Endothelial cell of umbilical vein (primary cell): ENCODE measurements at regions not wholly inside any gene's neighbourhood (a gene's known extent, or its start where the extent isn't known, plus 50 kb on each side); places are given as distances from the start of the nearest gene placed in this dataset.

Experiments used
- CTCF ChIP-seq, 2 donors: IDR thresholded peaks; 1 replicate in 1 of 2; 2 replicates in 1 of 2; pipeline ENCODE4 v1.5.1; 2011; ENCODE audit warnings: low read length in 2 of 2, mild to moderate bottlenecking in 2 of 2, moderate library complexity in 2 of 2, control low read depth in 1 of 2, inconsistent platforms in 1 of 2, low read depth in 1 of 2; ENCODE audit not compliant: insufficient read depth in 1 of 2; ENCODE audit errors: extremely low read depth in 1 of 2
- JUN ChIP-seq: IDR thresholded peaks from 2 replicates; pipeline ENCODE4 v1.6.1; 2011; ENCODE audit warnings: borderline replicate concordance, low read depth; ENCODE audit not compliant: insufficient read length, insufficient read depth

- TF ChIP-seq JUN, result no peak
- TF ChIP-seq CTCF (IDR thresholded peaks at IDR 0.05; ENCODE audit: extremely low read depth in 1 of 2, insufficient read depth in 1 of 2, low read depth in 1 of 2, low read length in 2 of 2), result no peak
These were observed 125.6 kb upstream of the PAPPA start for GRCh38 chr9:116027951-116028350.
